NCI-H1436 treated with DMSO at 0.1 percent for 48 hours (cell line): ENCODE measurements at regions not wholly inside any gene's neighbourhood (a gene's known extent, or its start where the extent isn't known, plus 50 kb on each side); places are given as distances from the start of the nearest gene placed in this dataset.
"Not testable (repeated sequence)": the region's sequence is repeated elsewhere in the genome, so short reads cannot be mapped to it uniquely, and the experiment has no call there.

Source experiments
- DNase-seq: peaks from one replicate; lab custom pipeline; 2025; lab: John Stamatoyannopoulos, UW

GRCh38 chr6:90463359-90463758, 123.5 kb downstream of the MAP3K7 start:
- no peak for DNase-seq

GRCh38 chr6:90462102-90462501, 124.8 kb downstream of the MAP3K7 start:
- no peak for DNase-seq

- no peak for DNase-seq
Observed at GRCh38 chr6:90461383-90461782, 125.5 kb downstream of the MAP3K7 start.

GRCh38 chr6:90460051-90460450, 126.8 kb downstream of the MAP3K7 start:
- DNase-seq, result no peak

- no peak for DNase-seq
Observed at GRCh38 chr6:90459225-90459758, 127.6 kb downstream of the MAP3K7 start.

GRCh38 chr6:90458353-90459224, 128.3 kb downstream of the MAP3K7 start:
- DNase-seq, result no peak

GRCh38 chr6:90457867-90458259, 129.0 kb downstream of the MAP3K7 start:
- no peak for DNase-seq

GRCh38 chr6:90456997-90457866, 129.6 kb downstream of the MAP3K7 start:
- DNase-seq, result not testable (repeated sequence)

- DNase-seq, result no peak
Observed at GRCh38 chr6:90456001-90456400, 130.9 kb downstream of the MAP3K7 start.

GRCh38 chr6:90454836-90455427, 131.9 kb downstream of the MAP3K7 start:
- no peak for DNase-seq

GRCh38 chr6:90450268-90450953, 136.5 kb downstream of the MAP3K7 start:
- no peak for DNase-seq

- no peak for DNase-seq
Observed at GRCh38 chr6:90449311-90449710, 137.6 kb downstream of the MAP3K7 start.

- no peak for DNase-seq
Observed at GRCh38 chr6:90448836-90449235, 138.0 kb downstream of the MAP3K7 start.

GRCh38 chr6:90446164-90446563, 140.7 kb downstream of the MAP3K7 start:
- DNase-seq, result no peak

- no peak for DNase-seq
Observed at GRCh38 chr6:90445533-90446108, 141.3 kb downstream of the MAP3K7 start.

- DNase-seq, result no peak
Observed at GRCh38 chr6:90444160-90444714, 142.6 kb downstream of the MAP3K7 start.

GRCh38 chr6:90442366-90442765, 144.5 kb downstream of the MAP3K7 start:
- DNase-seq, result no peak

GRCh38 chr6:90440586-90441283, 144.1 kb upstream of the BACH2 start:
- no peak for DNase-seq

- DNase-seq, result no peak
Observed at GRCh38 chr6:90439586-90439985, 142.9 kb upstream of the BACH2 start.

GRCh38 chr6:90436403-90436802, 139.8 kb upstream of the BACH2 start:
- DNase-seq, result no peak
